ENCODE measurements at regions not wholly inside any gene's neighbourhood (a gene's known extent, or its start where the extent isn't known, plus 50 kb on each side); places are given as distances from the start of the nearest gene placed in this dataset.

- Histone ChIP-seq H3K27ac (ENCODE audit: low read depth, low read length) (no peak overlapping the region), H3K36me3 (ENCODE audit: control insufficient read depth in 1 of 2, insufficient read depth in 2 of 2, low read length in 2 of 2) (no peaks in the 10 kb centered on the region), H3K79me2 (ENCODE audit: insufficient read depth, low read length) (no peaks in the 10 kb centered on the region), H3K9me3 (ENCODE audit: control insufficient read depth in 1 of 2, insufficient read depth in 1 of 2, low read depth in 1 of 2, low read length in 2 of 2) (no peaks in the 10 kb centered on the region), H3K9ac (ENCODE audit: low read length) (no peak overlapping the region), H3K4me2 (ENCODE audit: low read length) (no peak overlapping the region), H3K4me3 (replicated peaks in 1 of 2; ENCODE audit: low read depth in 1 of 2, low read length in 2 of 2) (no peak overlapping the region), H3K27me3 (ENCODE audit: insufficient read depth, low read length) (peaks cover 16% of the 10 kb centered on the region; the same call in 1 of the 2 replicates), H3K9me2 (ENCODE audit: insufficient read depth) (no peaks in the 10 kb centered on the region), H3K4me1 (ENCODE audit: control insufficient read depth in 1 of 2, insufficient read depth in 2 of 2, low read length in 2 of 2) (no peaks in the 10 kb centered on the region), H2AFZ (ENCODE audit: low read depth, low read length, poor library complexity, severe bottlenecking) (no peak overlapping the region), H4K20me1 (ENCODE audit: insufficient read depth) (no peaks in the 10 kb centered on the region)
- no peak; the same call in 1 of the 2 replicates for ATAC-seq
- CTCF ChIA-PET, result no interaction called here
- RAD21 ChIA-PET (ENCODE audit: low non-redundant PET in 1 of 2, low total read pairs in 2 of 2, uncharacterized antibody in 2 of 2, unreplicated experiment in 2 of 2), result no interaction called here
- no TSS peak for BruUV-seq (replicated peaks)
- POLR2A ChIA-PET, result no interaction called here
- DNase-seq (ENCODE audit: low read depth, low spot score), result no peak
- TF ChIP-seq RAD21 (IDR thresholded peaks at IDR 0.05; ENCODE audit: low read depth), result no peak
- intact Hi-C loops (cut with micrococcal nuclease), result no loop called here
Observed at GRCh38 chr11:134521452-134522289, 109.6 kb upstream of the B3GAT1 start.

GRCh38 chr11:134521001-134521400 is 109.0 kb upstream of the B3GAT1 start:
- no peaks in the 10 kb centered on the region for H4K20me1 ChIP-seq (ENCODE audit: insufficient read depth)
- CTCF ChIA-PET, result no interaction called here
- H3K4me1 ChIP-seq (ENCODE audit: control insufficient read depth in 1 of 2, insufficient read depth in 2 of 2, low read length in 2 of 2), result no peaks in the 10 kb centered on the region
- H3K27ac ChIP-seq (ENCODE audit: low read depth, low read length), result no peak overlapping the region
- intact Hi-C loops (cut with micrococcal nuclease), result no loop called here
- RAD21 ChIA-PET (ENCODE audit: low non-redundant PET in 1 of 2, low total read pairs in 2 of 2, uncharacterized antibody in 2 of 2, unreplicated experiment in 2 of 2), result no interaction called here
- no peak for ATAC-seq
- peaks cover 16% of the 10 kb centered on the region; the same call in 1 of the 2 replicates for H3K27me3 ChIP-seq (ENCODE audit: insufficient read depth, low read length)
- no peaks in the 10 kb centered on the region for H3K9me3 ChIP-seq (ENCODE audit: control insufficient read depth in 1 of 2, insufficient read depth in 1 of 2, low read depth in 1 of 2, low read length in 2 of 2)
- no peak overlapping the region for H3K4me2 ChIP-seq (ENCODE audit: low read length)
- H3K9ac ChIP-seq (ENCODE audit: low read length), result no peak overlapping the region
- no peak overlapping the region for H2AFZ ChIP-seq (ENCODE audit: low read depth, low read length, poor library complexity, severe bottlenecking)
- H3K36me3 ChIP-seq (ENCODE audit: control insufficient read depth in 1 of 2, insufficient read depth in 2 of 2, low read length in 2 of 2), result no peaks in the 10 kb centered on the region
- POLR2A ChIA-PET, result no interaction called here
- BruUV-seq (replicated peaks), result no TSS peak
- no peaks in the 10 kb centered on the region for H3K9me2 ChIP-seq (ENCODE audit: insufficient read depth)
- H3K79me2 ChIP-seq (ENCODE audit: insufficient read depth, low read length), result no peaks in the 10 kb centered on the region
- H3K4me3 ChIP-seq (replicated peaks in 1 of 2; ENCODE audit: low read depth in 1 of 2, low read length in 2 of 2), result no peak overlapping the region
- no peak for DNase-seq (ENCODE audit: low read depth, low spot score)
- no peak for TF ChIP-seq EZH2 (IDR thresholded peaks at IDR 0.05)
- no peak for TF ChIP-seq SIN3A (IDR thresholded peaks at IDR 0.05; ENCODE audit: low read depth)
- no peak for TF ChIP-seq RAD21 (IDR thresholded peaks at IDR 0.05; ENCODE audit: low read depth)
- no peak for TF ChIP-seq CEBPB (IDR thresholded peaks at IDR 0.05; ENCODE audit: low read depth)
- TF ChIP-seq YY1 (IDR thresholded peaks at IDR 0.05; ENCODE audit: extremely low read depth, insufficient replicate concordance, low read depth, low read length), result no peak
- no peak for TF ChIP-seq JUND (IDR thresholded peaks at IDR 0.05)
- no peak for TF ChIP-seq ZNF274 (IDR thresholded peaks at IDR 0.05; ENCODE audit: low read depth, low read length)
- TF ChIP-seq ZBTB33 (IDR thresholded peaks at IDR 0.05; ENCODE audit: extremely low read depth, insufficient replicate concordance, low read length), result no peak
- no peak for TF ChIP-seq ZFX (IDR thresholded peaks at IDR 0.05)
- TF ChIP-seq FOSL1 (IDR thresholded peaks at IDR 0.05; ENCODE audit: low read depth), result no peak
- no peak for TF ChIP-seq POLR2A (IDR thresholded peaks at IDR 0.05; ENCODE audit: borderline replicate concordance, extremely low read depth, insufficient read depth, insufficient read length)
- no peak for TF ChIP-seq EGR1 (IDR thresholded peaks at IDR 0.05; ENCODE audit: low read depth)
- TF ChIP-seq MAX (IDR thresholded peaks at IDR 0.05), result no peak
- no peak for TF ChIP-seq EZH2phosphoT487 (IDR thresholded peaks at IDR 0.05; ENCODE audit: borderline replicate concordance)
- no peak for TF ChIP-seq CTCF (IDR thresholded peaks at IDR 0.05 in 2 of 3, conservative IDR thresholded peaks at IDR 0.05 in 1 of 3; ENCODE audit: borderline replicate concordance in 1 of 3, insufficient read depth in 1 of 3, low read depth in 2 of 3, low read length in 2 of 3)
- no peak for TF ChIP-seq SP1 (IDR thresholded peaks at IDR 0.05; ENCODE audit: low read depth)

Data from HCT116 (cell line).